ENCODE measurements at regions not wholly inside any gene's neighbourhood (a gene's known extent, or its start where the extent isn't known, plus 50 kb on each side); places are given as distances from the start of the nearest gene placed in this dataset.

DNA sequence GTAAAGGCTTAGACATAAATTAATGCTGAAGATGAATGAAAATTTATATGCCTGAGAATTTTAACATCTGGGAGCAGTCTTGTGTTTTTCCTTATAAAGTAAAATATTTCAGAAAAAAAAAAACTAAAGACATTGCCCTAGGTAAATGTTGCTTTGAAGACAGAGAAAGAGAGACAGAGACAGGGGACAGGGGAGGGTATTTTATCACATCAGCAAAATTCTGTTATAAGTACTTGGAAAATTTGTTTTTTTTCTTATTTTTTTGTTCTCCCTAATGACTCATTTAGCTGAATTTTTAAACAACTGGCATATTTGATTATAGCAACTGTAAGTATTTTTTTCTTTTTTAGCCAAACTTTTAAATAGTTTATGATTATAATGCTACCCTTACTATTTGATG lies 1540.6 kb upstream of the GBE1 start:
- TF ChIP-seq, protein P1, sequence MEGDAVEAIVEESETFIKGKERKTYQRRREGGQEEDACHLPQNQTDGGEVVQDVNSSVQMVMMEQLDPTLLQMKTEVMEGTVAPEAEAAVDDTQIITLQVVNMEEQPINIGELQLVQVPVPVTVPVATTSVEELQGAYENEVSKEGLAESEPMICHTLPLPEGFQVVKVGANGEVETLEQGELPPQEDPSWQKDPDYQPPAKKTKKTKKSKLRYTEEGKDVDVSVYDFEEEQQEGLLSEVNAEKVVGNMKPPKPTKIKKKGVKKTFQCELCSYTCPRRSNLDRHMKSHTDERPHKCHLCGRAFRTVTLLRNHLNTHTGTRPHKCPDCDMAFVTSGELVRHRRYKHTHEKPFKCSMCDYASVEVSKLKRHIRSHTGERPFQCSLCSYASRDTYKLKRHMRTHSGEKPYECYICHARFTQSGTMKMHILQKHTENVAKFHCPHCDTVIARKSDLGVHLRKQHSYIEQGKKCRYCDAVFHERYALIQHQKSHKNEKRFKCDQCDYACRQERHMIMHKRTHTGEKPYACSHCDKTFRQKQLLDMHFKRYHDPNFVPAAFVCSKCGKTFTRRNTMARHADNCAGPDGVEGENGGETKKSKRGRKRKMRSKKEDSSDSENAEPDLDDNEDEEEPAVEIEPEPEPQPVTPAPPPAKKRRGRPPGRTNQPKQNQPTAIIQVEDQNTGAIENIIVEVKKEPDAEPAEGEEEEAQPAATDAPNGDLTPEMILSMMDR (IDR thresholded peaks at IDR 0.05), result no peak
- DNase-seq, result no peak
- H3K36me3 Mint-ChIP-seq (ENCODE audit: low read depth), result no peaks in the 10 kb centered on the region
- no peaks in the 10 kb centered on the region for H3K4me1 Mint-ChIP-seq (ENCODE audit: low read depth)
- H3K27me3 Mint-ChIP-seq (ENCODE audit: insufficient read depth), result no peaks in the 10 kb centered on the region
- H3K27ac Mint-ChIP-seq, result no peak overlapping the region
- peaks cover 26% of the 10 kb centered on the region for H3K9me3 Mint-ChIP-seq
- no peak overlapping the region for H3K4me3 Mint-ChIP-seq

DNA sequence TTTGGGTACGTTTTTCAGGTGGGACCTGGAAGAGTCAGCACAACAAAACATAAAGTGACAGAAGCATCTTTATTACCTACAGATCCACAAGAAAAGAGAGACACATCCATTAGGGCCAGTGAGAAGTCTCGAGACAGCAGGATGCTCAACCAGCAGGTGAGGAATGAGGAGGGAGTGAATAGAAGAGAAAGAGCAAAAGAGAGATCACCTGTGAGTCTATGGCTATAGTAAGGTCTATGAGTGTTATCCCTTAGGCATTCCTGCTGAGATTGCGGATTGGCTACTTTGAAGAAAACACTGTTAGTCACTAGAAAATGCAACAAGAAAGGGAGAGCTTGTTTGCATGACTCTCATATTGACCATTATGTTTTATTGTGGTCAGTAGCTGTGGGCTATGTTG lies 1556.2 kb upstream of the GBE1 start:
- TF ChIP-seq, protein P1 (IDR thresholded peaks at IDR 0.05), result no peak
- no peaks in the 10 kb centered on the region for H3K36me3 Mint-ChIP-seq (ENCODE audit: low read depth)
- H3K9me3 Mint-ChIP-seq, result peaks cover 42% of the 10 kb centered on the region
- no peak for DNase-seq
- no peaks in the 10 kb centered on the region for H3K27me3 Mint-ChIP-seq (ENCODE audit: insufficient read depth)
- H3K4me1 Mint-ChIP-seq (ENCODE audit: low read depth), result no peaks in the 10 kb centered on the region
- no peak overlapping the region for H3K27ac Mint-ChIP-seq
- H3K4me3 Mint-ChIP-seq, result no peak overlapping the region

DNA sequence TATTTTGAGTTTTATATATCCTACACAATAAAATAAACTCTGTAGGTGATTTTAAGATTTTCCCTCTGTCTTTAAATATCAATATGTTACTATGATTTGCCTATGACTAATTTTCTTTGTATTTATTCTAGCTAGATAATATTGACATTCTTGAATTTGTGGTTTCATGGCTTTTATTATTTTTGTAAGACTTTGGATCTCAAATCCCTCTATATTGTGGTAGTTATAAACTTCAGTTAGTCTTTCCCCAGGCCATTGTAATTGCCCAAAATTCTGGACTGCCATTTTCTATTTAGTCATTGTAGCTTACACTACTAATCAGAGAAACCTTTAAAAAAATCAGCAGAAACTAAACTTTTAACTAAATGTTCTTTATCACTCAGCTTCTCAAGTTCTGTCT lies 1559.3 kb upstream of the GBE1 start:
- H3K4me3 Mint-ChIP-seq, result no peak overlapping the region
- no peaks in the 10 kb centered on the region; the same call in 1 of the 2 replicates for H3K27me3 Mint-ChIP-seq (ENCODE audit: insufficient read depth)
- H3K27ac Mint-ChIP-seq, result no peak overlapping the region
- no peaks in the 10 kb centered on the region for H3K36me3 Mint-ChIP-seq (ENCODE audit: low read depth)
- TF ChIP-seq, protein P1 (IDR thresholded peaks at IDR 0.05), result no peak
- H3K9me3 Mint-ChIP-seq, result peaks cover 58% of the 10 kb centered on the region
- no peak for DNase-seq
- no peaks in the 10 kb centered on the region for H3K4me1 Mint-ChIP-seq (ENCODE audit: low read depth)

DNA sequence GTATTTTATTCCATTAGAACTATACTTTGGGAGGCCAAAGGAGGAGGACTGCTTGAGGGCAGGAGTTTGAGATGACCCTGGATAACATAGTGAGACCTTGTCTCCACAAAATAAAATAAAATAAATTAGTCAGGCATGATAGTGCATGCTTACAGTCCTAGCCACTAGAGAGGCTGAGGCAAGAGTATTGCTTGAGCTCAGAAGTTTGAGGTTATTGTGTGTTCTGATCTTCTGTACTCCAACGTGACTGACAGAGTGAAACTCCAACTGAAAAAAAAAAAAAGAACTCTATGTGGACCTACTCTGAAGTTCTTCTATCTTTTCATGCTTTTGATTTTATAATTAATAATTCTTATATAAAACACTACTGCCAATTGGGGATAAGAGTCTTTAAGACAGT lies 1560.0 kb upstream of the GBE1 start:
- Mint-ChIP-seq H3K27me3 (ENCODE audit: insufficient read depth) (no peaks in the 10 kb centered on the region; the same call in 1 of the 2 replicates), H3K4me1 (ENCODE audit: low read depth) (no peaks in the 10 kb centered on the region), H3K9me3 (peaks cover 55% of the 10 kb centered on the region), H3K27ac (no peak overlapping the region), H3K4me3 (no peak overlapping the region), H3K36me3 (ENCODE audit: low read depth) (no peaks in the 10 kb centered on the region)
- TF ChIP-seq, protein P1 (IDR thresholded peaks at IDR 0.05), result no peak
- DNase-seq, result no peak

DNA sequence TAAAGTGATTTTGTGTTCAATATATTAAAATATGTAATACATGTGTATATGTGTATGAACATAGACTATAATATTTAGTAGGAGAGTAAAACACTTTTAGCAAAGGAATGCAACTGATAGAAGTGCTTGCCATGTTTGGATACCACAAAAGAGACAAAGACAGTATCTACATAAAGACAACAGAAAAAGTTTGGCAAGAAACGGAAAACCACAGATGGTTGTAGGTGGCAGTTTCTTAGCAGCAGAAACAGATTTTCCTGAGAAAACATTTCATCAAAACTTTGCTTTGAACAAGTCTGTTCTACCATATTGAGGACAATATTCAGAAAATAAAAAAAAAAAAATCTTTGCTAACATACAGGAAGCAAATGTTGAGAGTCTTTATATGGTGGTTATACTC lies 1560.4 kb upstream of the GBE1 start:
- H3K4me1 Mint-ChIP-seq (ENCODE audit: low read depth), result no peaks in the 10 kb centered on the region
- DNase-seq, result no peak
- H3K4me3 Mint-ChIP-seq, result no peak overlapping the region
- no peaks in the 10 kb centered on the region; the same call in 1 of the 2 replicates for H3K27me3 Mint-ChIP-seq (ENCODE audit: insufficient read depth)
- H3K9me3 Mint-ChIP-seq, result peaks cover 55% of the 10 kb centered on the region
- TF ChIP-seq, protein P1 (IDR thresholded peaks at IDR 0.05), result no peak
- H3K36me3 Mint-ChIP-seq (ENCODE audit: low read depth), result no peaks in the 10 kb centered on the region
- no peak overlapping the region for H3K27ac Mint-ChIP-seq

DNA sequence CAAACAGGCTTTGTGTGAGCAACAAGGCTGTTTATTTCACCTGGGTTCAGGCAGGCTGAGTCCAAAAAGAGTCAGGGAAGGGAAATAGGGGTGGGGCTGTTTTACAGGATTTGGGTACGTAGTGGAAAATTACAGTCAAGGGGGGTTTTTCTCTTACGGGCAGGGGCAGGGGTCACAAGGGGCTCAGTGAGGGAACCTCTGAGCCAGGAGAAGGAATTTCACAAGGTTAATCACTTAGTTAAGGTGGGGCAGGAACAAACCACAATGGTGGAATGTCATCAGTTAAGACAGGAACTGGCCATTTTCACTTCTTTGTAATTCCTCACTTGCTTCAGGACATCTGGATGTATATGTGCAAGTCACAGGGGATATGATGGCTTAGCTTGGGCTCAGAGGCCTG lies 1592.8 kb upstream of the GBE1 start:
- H3K27me3 Mint-ChIP-seq (ENCODE audit: insufficient read depth), result no peaks in the 10 kb centered on the region; the same call in 1 of the 2 replicates
- no peak overlapping the region for H3K27ac Mint-ChIP-seq
- no peaks in the 10 kb centered on the region for H3K4me1 Mint-ChIP-seq (ENCODE audit: low read depth)
- peaks cover 48% of the 10 kb centered on the region for H3K9me3 Mint-ChIP-seq
- TF ChIP-seq, protein P1 (IDR thresholded peaks at IDR 0.05), result no peak
- H3K4me3 Mint-ChIP-seq, result no peak overlapping the region
- no peaks in the 10 kb centered on the region for H3K36me3 Mint-ChIP-seq (ENCODE audit: low read depth)
- no peak for DNase-seq
